ENCODE measurements at regions not wholly inside any gene's neighbourhood (a gene's known extent, or its start where the extent isn't known, plus 50 kb on each side); places are given as distances from the start of the nearest gene placed in this dataset.

DNA sequence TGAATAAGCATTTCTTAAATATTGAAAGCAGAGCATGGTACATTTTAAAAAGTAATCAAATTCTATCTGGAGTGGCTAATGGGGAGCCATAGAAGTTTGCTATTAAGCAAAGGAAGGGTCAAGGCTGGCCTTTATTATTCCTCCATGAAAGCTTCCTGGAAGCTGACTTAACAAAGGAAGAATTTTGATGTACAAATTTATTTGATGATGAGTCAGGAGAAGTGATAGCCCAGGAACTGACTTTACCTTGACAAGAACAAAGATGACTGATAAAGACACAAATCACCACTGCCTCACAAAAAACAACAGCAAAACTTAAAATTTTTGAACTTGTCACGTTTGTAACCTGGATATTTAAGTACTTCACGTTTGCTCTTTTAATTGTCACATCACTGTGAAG, 872.1 kb downstream of the PCDH7 start:
- no peaks in the 10 kb centered on the region for H3K9me3 ChIP-seq (ENCODE audit: low read length)
- no peaks in the 10 kb centered on the region for H3K4me1 ChIP-seq (ENCODE audit: insufficient read depth, low read length, poor library complexity, severe bottlenecking)
- no peaks in the 10 kb centered on the region for H3K79me2 ChIP-seq (ENCODE audit: insufficient read depth, low read depth, low read length)
- no peak overlapping the region for H2AFZ ChIP-seq (ENCODE audit: low read length)
- no peaks in the 10 kb centered on the region for H4K20me1 ChIP-seq (ENCODE audit: insufficient read depth, low read length)
- H3K36me3 ChIP-seq (ENCODE audit: insufficient read depth, low read length), result no peaks in the 10 kb centered on the region
- CTCF ChIA-PET (ENCODE audit: unreplicated experiment), result no interaction called here
- TF ChIP-seq EZH2phosphoT487 (IDR thresholded peaks at IDR 0.05; ENCODE audit: borderline replicate concordance, low read depth, low read length) (no peak), CTCF (conservative IDR thresholded peaks at IDR 0.05; ENCODE audit: low read length) (no peak)
- DNase-seq (ENCODE audit: low spot score), result no peak
- H3K4me3 ChIP-seq (ENCODE audit: low read depth, low read length, poor library complexity, severe bottlenecking), result no peak overlapping the region
- intact Hi-C loops (cut with micrococcal nuclease; ENCODE audit: unreplicated experiment), result no loop called here
- POLR2A ChIA-PET, result no interaction called here
- no TSS peak for BruUV-seq (replicated peaks)
- no peak overlapping the region for H3K27ac ChIP-seq (ENCODE audit: low read depth, low read length, poor library complexity, severe bottlenecking)
- no peak overlapping the region for H3K4me2 ChIP-seq (ENCODE audit: low read length)
- no peaks in the 10 kb centered on the region for H3K9me2 ChIP-seq (ENCODE audit: insufficient read depth, low read length)

- H3K27ac ChIP-seq (ENCODE audit: low read depth, low read length, poor library complexity, severe bottlenecking), result no peak overlapping the region
- intact Hi-C loops (cut with micrococcal nuclease; ENCODE audit: unreplicated experiment), result no loop called here
- H3K9me3 ChIP-seq (ENCODE audit: low read length), result no peaks in the 10 kb centered on the region
- DNase-seq (ENCODE audit: low spot score), result no peak
- no peak overlapping the region for H3K4me3 ChIP-seq (ENCODE audit: low read depth, low read length, poor library complexity, severe bottlenecking)
- BruUV-seq (replicated peaks), result no TSS peak
- ChIA-PET POLR2A (interaction anchor here (0.5 kb wide), 1 partner anchor 1102 kb away, joined by 4 read pairs; no protein-coding TSS in a partner anchor), CTCF (ENCODE audit: unreplicated experiment) (no interaction called here)
- no peaks in the 10 kb centered on the region for H3K36me3 ChIP-seq (ENCODE audit: insufficient read depth, low read length)
- no peak overlapping the region for H2AFZ ChIP-seq (ENCODE audit: low read length)
- H3K4me2 ChIP-seq (ENCODE audit: low read length), result no peak overlapping the region
- H3K79me2 ChIP-seq (ENCODE audit: insufficient read depth, low read depth, low read length), result no peaks in the 10 kb centered on the region
- no peaks in the 10 kb centered on the region for H3K4me1 ChIP-seq (ENCODE audit: insufficient read depth, low read length, poor library complexity, severe bottlenecking)
- no peaks in the 10 kb centered on the region for H4K20me1 ChIP-seq (ENCODE audit: insufficient read depth, low read length)
- no peaks in the 10 kb centered on the region for H3K9me2 ChIP-seq (ENCODE audit: insufficient read depth, low read length)
- TF ChIP-seq CTCF (conservative IDR thresholded peaks at IDR 0.05; ENCODE audit: low read length) (no peak), EZH2phosphoT487 (IDR thresholded peaks at IDR 0.05; ENCODE audit: borderline replicate concordance, low read depth, low read length) (no peak)
Measured at GRCh38 chr4:31595496-31595895, 875.3 kb downstream of the PCDH7 start.

DNA sequence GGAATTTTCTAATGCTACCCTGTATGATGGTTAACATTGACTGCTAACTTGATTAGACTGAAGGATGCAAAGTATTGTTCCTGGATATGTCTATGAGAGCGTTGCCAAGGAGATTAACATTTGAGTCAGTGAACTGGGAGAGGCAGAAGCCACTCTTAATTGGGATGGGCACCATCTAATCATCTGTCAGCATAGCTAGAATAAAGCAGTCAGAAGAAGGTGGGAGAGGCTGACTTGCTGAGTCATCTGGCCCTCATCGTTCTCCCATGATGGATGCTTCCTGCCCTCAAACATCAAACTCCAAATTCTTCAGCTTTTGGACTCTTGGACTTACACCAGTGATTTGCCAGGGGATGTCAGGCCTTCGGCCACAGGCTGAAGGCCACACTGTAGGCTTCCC, 878.5 kb downstream of the PCDH7 start:
- CTCF ChIA-PET (ENCODE audit: unreplicated experiment), result no interaction called here
- Histone ChIP-seq H3K4me2 (ENCODE audit: low read length) (no peak overlapping the region), H3K9me2 (ENCODE audit: insufficient read depth, low read length) (no peaks in the 10 kb centered on the region), H3K27ac (ENCODE audit: low read depth, low read length, poor library complexity, severe bottlenecking) (no peak overlapping the region), H3K9me3 (ENCODE audit: low read length) (no peaks in the 10 kb centered on the region), H3K36me3 (ENCODE audit: insufficient read depth, low read length) (no peaks in the 10 kb centered on the region), H3K4me3 (ENCODE audit: low read depth, low read length, poor library complexity, severe bottlenecking) (no peak overlapping the region), H4K20me1 (ENCODE audit: insufficient read depth, low read length) (no peaks in the 10 kb centered on the region), H2AFZ (ENCODE audit: low read length) (no peak overlapping the region), H3K79me2 (ENCODE audit: insufficient read depth, low read depth, low read length) (no peaks in the 10 kb centered on the region), H3K4me1 (ENCODE audit: insufficient read depth, low read length, poor library complexity, severe bottlenecking) (no peaks in the 10 kb centered on the region)
- POLR2A ChIA-PET, result no interaction called here
- no TSS peak for BruUV-seq (replicated peaks)
- no peak for TF ChIP-seq EZH2phosphoT487 (IDR thresholded peaks at IDR 0.05; ENCODE audit: borderline replicate concordance, low read depth, low read length)
- no peak for TF ChIP-seq CTCF (conservative IDR thresholded peaks at IDR 0.05; ENCODE audit: low read length)
- no peak for DNase-seq (ENCODE audit: low spot score)
- intact Hi-C loops (cut with micrococcal nuclease; ENCODE audit: unreplicated experiment), result no loop called here
